HEK293T (cell line): ENCODE measurements at regions not wholly inside any gene's neighbourhood (a gene's known extent, or its start where the extent isn't known, plus 50 kb on each side); places are given as distances from the start of the nearest gene placed in this dataset.

Experiments
- ARNT ChIP-seq: fragments of 450-650 bp; IDR thresholded peaks from 2 replicates; pipeline ENCODE4 v1.6.1; 2017; ENCODE audit warnings: mild to moderate bottlenecking
- LEF1 ChIP-seq: fragments of 450-650 bp; IDR thresholded peaks from 2 replicates; pipeline ENCODE4 v1.6.1; 2017; ENCODE audit warnings: mild to moderate bottlenecking, borderline replicate concordance
- SUZ12 ChIP-seq: fragments of 450-650 bp; IDR thresholded peaks from 2 replicates; pipeline ENCODE4 v1.6.1; 2016; ENCODE audit warnings: mild to moderate bottlenecking
- ZNF384 ChIP-seq: fragments of 450-650 bp; IDR thresholded peaks from 2 replicates; pipeline ENCODE4 v1.6.1; 2016

- TF ChIP-seq ZNF384 (no peak), LEF1 (no peak), ARNT (no peak), SUZ12 (no peak)
These were observed 347.0 kb upstream of the CLINT1 start for GRCh38 chr5:158205992-158206391.
